ENCODE measurements at regions not wholly inside any gene's neighbourhood (a gene's known extent, or its start where the extent isn't known, plus 50 kb on each side); places are given as distances from the start of the nearest gene placed in this dataset.

DNA sequence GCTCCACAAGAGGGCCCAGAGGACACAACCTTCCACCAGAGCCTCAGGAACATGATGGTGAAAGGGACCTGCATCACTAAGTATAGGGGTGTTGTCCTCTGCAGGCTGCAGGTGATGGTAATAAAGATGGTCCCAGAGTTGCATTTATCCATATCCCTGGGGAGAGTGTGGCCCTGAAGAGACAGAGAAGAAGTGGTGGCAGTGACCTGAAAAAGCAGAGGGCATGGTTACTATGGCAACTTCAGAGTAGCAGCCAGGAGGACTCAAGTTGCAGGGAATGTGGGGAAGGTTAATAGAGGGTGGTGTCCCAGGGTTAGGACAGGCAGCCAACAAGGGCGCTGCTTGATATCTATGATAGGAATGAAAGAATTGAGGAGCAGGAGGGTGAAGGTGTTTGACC is 57.1 kb downstream of the HLA-A start:
- ATAC-seq: no peak
- DNase-seq (ENCODE audit: missing footprints): no peak
- intact Hi-C loops (cut with DNase I): no loop called here

DNA sequence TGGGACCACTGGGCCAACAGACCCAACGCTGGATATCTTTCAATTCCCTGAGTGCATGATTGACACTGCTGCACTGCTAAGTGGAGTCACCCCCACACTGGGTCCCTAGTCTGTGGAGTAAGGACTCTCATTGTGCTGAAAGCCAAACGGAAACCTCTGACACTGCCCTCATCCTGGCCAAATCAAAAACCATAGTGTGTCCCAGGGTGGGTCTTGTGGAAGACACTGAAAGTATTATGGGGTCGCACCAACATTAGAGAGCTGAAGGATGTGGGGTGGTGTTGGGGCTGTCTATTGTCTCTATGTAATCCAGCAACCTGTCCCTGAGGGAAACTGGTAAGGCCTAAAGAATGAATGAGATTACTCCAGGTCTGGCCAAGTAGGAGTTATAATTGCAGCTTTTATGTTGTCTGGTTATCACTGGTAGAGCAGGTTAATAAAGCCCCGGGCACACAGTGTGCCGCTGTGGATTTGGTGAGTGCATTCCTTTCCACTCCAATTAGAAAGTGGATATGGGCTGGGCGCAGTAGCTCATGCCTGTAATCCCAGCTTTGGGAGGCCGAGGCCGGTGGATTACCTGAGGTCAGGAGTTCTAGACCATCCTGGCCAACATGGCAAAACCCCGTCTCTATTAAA is 57.9 kb downstream of the HLA-A start:
- DNase-seq (ENCODE audit: missing footprints) (no peak), ATAC-seq (no peak)
- intact Hi-C loops (cut with DNase I): no loop called here

DNA sequence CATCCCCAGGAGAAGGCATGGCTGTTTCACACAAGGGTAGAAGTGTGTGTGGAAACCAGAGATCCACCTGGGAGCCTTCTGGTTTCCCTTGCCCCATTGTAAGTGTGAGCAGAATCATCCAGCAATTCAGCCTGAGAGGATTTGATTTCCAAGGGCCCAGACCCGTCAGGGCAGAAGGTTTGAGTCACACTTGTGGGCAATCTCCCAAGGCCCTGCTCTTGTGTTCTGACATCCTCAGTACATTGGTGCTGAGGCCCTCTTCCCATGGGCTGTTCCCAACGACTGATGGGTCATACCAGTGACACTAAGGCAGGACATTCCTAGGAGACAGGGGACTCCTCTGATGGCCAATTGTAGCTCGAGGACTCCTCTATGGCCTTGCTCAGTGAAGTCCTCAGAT is 58.2 kb upstream of the POLR1H start:
- intact Hi-C loops (cut with DNase I): no loop called here
- ATAC-seq (no peak), DNase-seq (ENCODE audit: missing footprints) (no peak)

DNA sequence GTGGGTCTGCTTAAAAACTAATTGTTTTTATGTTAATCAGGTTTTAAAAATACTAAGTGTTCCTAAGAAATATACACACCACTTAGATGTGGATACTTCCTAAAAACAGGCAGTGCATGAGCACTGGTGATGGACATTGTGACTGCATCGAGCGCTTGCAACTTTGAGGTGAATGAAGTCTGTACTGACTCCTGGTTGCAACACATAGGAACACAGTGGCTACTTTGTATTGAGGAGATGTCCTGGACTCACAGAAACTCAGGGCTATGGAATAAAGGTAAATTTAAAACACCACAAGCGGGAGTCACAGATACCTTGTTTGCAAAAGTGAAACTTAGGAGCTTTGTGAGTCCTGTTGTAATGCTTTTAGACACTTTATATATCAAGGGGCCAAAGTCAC is 55.6 kb upstream of the POLR1H start:
- intact Hi-C loops (cut with DNase I): loop anchor here (5.0 kb wide), 1 partner anchor 298 kb away; no protein-coding TSS in a partner anchor
- ATAC-seq (no peak), DNase-seq (ENCODE audit: missing footprints) (no peak)

DNA sequence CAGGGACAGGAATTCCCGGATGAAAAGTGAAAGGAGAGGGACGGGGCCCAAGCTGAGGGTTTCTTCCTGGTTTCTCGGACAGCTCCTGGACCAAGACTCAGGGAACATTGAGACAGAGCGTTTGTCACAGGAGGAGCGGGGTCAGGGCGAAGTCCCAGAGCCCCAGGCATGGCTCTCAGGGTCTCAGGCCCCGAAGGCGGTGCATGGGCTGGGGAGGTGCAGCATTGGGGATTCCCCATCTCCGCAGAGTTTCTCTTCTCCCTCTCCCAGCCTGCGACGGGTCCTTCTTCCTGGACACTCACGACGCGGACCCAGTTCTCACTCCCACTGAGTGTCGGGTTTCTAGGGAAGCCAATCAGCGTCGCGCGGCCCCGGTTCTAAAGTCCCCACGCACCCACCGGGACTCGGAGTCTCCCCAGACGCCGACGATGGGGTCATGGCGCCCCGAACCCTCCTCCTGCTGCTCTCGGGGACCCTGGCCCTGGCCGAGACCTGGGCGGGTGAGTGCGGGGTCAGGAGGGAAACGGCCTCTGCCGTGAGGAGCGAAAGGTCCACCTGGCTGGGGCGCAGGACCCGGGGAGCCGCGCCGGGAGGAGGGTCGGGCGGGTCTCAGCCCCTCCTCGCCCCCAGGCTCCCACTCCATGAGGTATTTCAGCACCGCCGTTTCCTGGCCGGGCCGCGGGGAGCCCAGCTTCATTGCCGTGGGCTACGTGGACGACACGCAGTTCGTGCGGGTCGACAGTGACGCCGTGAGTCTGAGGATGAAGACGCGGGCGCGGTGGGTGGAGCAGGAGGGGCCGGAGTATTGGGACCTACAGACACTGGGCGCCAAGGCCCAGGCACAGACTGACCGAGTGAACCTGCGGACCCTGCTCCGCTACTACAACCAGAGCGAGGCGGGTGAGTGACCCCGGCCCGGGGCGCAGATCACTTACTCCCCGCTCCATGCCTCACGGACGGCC is 54.6 kb upstream of the POLR1H start:
- intact Hi-C loops (cut with DNase I): loop anchor here (5.0 kb wide), 1 partner anchor 299 kb away; no protein-coding TSS in a partner anchor
- peak; percentile 76 for DNase-seq (ENCODE audit: missing footprints)
- peak; percentile 78 for ATAC-seq

DNA sequence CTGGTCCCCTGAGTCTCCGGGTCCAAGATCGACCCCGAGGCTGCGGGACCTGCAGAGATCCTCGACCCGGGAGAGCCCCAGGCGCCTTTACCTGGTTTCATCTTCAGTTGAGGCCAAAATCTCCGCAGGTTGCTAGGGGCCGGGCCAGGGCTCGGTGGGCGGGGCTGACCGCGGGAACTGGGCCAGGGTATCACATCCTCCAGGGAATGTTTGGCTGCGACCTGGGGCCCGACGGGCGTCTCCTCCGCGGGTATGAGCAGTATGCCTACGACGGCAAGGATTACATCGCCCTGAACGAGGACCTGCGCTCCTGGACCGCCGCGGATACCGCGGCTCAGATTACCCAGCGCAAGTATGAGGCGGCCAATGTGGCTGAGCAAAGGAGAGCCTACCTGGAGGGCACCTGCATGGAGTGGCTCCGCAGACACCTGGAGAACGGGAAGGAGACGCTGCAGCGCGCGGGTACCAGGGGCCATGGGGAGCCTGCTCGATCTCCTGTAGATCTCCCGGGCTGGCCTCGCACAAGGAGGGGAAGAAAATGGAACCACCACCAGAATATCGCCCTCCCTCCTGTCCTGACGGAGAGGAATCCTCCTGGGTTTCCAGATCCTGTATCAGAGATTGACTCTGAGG is 53.8 kb upstream of the POLR1H start:
- DNase-seq (ENCODE audit: missing footprints) (no peak), ATAC-seq (peak; percentile 16)
- intact Hi-C loops (cut with DNase I): loop anchor here (5.0 kb wide), 1 partner anchor 300 kb away; no protein-coding TSS in a partner anchor

DNA sequence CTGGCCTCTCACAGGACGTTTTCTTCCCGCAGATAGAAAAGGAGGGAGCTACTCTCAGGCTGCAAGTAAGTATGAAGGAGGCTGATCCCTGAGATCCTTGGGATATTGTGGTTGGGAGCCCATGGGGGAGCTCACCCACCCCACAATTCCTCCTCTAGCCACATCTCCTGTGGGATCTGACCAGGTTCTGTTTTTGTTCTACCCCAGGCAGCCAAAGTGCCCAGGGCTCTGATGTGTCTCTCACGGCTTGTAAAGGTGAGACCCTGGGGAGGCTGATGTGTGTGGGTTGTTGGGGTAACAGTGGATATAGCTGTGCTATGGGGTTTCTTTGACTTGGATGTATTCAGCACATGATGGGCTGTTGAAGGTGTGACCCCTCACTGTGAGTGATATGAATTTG is 52.0 kb upstream of the POLR1H start:
- no peak for DNase-seq (ENCODE audit: missing footprints)
- no peak for ATAC-seq
- intact Hi-C loops (cut with DNase I): loop anchor here (5.0 kb wide), 1 partner anchor 302 kb away; no protein-coding TSS in a partner anchor
